HG03558 (cell line): ENCODE measurements at regions not wholly inside any gene's neighbourhood (a gene's known extent, or its start where the extent isn't known, plus 50 kb on each side); places are given as distances from the start of the nearest gene placed in this dataset.
"Not testable (repeated sequence)": the region's sequence is repeated elsewhere in the genome, so short reads cannot be mapped to it uniquely, and the experiment has no call there.

Source experiments
- ATAC-seq: cut with Tn5 transposase; IDR thresholded peaks from one replicate; pipeline ENCODE4 v1.9.1; 2021; ENCODE audit warnings: moderate number of reproducible peaks; ENCODE audit not compliant: unreplicated experiment; ENCODE audit errors: extremely low read depth

GRCh38 chr22:48403521-48404403 is 1423.9 kb downstream of the BRD1 start:
- no peak for ATAC-seq

- no peak for ATAC-seq
Measured at GRCh38 chr22:48402591-48403031, 1425.1 kb downstream of the BRD1 start.

- not testable (repeated sequence) for ATAC-seq
Measured at GRCh38 chr22:48401523-48401922, 1426.2 kb downstream of the BRD1 start.

- no peak for ATAC-seq
Measured at GRCh38 chr22:48398181-48398905, 1429.3 kb downstream of the BRD1 start.

GRCh38 chr22:48397531-48398180 is 1430.0 kb downstream of the BRD1 start:
- ATAC-seq = no peak

- no peak for ATAC-seq
Measured at GRCh38 chr22:48396785-48397530, 1430.7 kb downstream of the BRD1 start.

- no peak for ATAC-seq
Measured at GRCh38 chr22:48396091-48396784, 1431.4 kb downstream of the BRD1 start.

GRCh38 chr22:48395201-48395600 is 1432.5 kb downstream of the BRD1 start:
- ATAC-seq = no peak

- ATAC-seq = no peak
Measured at GRCh38 chr22:48394787-48395186, 1432.9 kb downstream of the BRD1 start.

- ATAC-seq = no peak
Measured at GRCh38 chr22:48393885-48394284, 1433.8 kb downstream of the BRD1 start.

GRCh38 chr22:48393041-48393370 is 1434.7 kb downstream of the BRD1 start:
- no peak for ATAC-seq

- ATAC-seq = no peak
Measured at GRCh38 chr22:48391820-48392219, 1435.9 kb downstream of the BRD1 start.

GRCh38 chr22:48391171-48391711 is 1436.4 kb downstream of the BRD1 start:
- no peak for ATAC-seq

- ATAC-seq = no peak
Measured at GRCh38 chr22:48389916-48390315, 1437.8 kb downstream of the BRD1 start.

GRCh38 chr22:48382197-48382596 is 1445.5 kb downstream of the BRD1 start:
- ATAC-seq = no peak

GRCh38 chr22:48380016-48380665 is 1447.5 kb downstream of the BRD1 start:
- ATAC-seq = no peak

GRCh38 chr22:48379371-48379770 is 1448.3 kb downstream of the BRD1 start:
- no peak for ATAC-seq

GRCh38 chr22:48378673-48379072 is 1449.0 kb downstream of the BRD1 start:
- ATAC-seq = no peak
